H54 (cell line): ENCODE measurements at regions not wholly inside any gene's neighbourhood (a gene's known extent, or its start where the extent isn't known, plus 50 kb on each side); places are given as distances from the start of the nearest gene placed in this dataset.
A peak's percentile ranks its signal among the peaks of the same experiment; 100 is the strongest.

ENCODE experiments used
- DNase-seq: peaks from one replicate; pipeline ENCODE4 v3.0.0; 2011; ENCODE audit warnings: low spot score, mixed read lengths; ENCODE audit not compliant: insufficient read length
- FAIRE-seq: peaks from 3 replicates; lab custom pipeline; 2011; peaks lifted over from hg19 to GRCh38; lab: Jason Lieb, UNC
- POLR2A ChIP-seq: IDR thresholded peaks from 2 replicates; pipeline ENCODE4 v1.6.1; 2011; ENCODE audit warnings: low read depth, mild to moderate bottlenecking, low read length

DNA sequence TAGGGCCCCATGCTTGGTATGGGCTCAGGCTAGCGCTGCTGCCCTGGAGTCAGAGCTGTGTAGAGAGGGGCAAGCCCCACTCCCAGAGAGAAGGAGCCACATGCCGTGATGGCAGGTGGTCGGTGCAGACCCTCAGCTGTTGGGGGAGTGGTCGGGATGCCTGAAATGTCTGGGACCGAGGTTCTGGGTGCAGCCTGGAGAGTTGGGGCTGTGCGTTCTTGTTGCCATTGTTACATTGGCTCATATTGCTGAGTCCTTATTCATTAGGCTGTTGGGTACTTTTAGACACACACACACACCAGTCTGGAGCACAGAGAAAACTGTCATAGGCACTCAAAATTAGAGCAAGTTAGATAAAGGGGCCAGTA lies 83.9 kb downstream of the UNC5CL start:
- no peak for TF ChIP-seq POLR2A
- no peak for FAIRE-seq

DNA sequence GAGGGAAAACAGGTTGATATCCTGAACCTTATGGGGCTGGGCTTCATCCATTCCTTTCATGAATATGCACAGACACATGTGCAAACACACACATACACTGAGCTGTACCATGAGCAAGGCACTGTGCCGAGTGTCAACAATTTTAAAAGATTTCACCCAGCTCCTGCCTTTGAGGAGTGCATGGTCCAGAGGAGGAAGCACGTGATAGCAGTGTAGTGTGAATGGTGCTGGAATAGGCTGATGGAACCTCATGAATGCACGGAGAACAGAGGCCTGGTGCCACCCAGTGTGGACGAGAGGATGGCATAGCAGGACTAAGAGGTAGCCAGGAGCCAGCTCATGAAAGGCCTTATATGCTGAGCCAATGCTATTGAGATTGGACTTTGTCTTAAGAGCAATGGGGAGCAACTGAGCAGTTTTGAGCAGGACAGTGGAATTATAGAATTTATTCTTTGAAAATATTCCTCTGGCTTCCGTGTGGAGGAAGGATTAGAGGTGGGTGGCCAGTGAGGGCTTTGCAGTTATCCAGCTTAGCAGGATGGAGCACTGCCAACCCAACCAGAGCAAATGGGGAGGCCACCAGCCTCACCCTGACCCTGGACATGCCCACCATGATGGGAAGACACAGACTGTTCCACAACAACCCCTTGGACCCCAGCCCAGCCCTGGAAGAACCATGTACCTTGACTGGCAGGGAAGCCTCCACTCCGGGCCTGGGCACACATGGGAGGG lies 84.4 kb downstream of the UNC5CL start:
- FAIRE-seq (no peak), DNase-seq (no peak)
- no peak for TF ChIP-seq POLR2A

More for the DNA sequence above, 83.9 kb downstream of the UNC5CL start:
- no peak for DNase-seq

DNA sequence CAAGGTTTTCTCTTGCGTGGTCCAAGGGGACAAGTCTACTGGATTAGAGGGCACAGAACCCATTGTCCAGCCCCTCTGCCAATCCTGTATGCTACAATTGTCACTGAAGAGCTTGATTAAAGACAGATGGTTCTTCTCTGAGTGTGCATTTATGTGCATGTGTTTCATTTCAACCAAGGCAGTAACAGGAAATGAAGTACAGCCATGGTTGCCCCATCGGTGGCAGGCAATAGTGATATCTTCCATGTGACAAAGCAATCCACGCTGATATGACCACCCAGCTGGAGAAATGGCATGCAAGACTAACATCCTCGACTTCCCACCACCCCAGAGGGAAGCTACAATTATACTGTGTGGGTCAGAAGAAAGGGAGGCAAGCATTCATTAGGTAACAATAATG lies 85.5 kb downstream of the UNC5CL start:
- no peak for DNase-seq
- no peak for FAIRE-seq
- TF ChIP-seq POLR2A: no peak

DNA sequence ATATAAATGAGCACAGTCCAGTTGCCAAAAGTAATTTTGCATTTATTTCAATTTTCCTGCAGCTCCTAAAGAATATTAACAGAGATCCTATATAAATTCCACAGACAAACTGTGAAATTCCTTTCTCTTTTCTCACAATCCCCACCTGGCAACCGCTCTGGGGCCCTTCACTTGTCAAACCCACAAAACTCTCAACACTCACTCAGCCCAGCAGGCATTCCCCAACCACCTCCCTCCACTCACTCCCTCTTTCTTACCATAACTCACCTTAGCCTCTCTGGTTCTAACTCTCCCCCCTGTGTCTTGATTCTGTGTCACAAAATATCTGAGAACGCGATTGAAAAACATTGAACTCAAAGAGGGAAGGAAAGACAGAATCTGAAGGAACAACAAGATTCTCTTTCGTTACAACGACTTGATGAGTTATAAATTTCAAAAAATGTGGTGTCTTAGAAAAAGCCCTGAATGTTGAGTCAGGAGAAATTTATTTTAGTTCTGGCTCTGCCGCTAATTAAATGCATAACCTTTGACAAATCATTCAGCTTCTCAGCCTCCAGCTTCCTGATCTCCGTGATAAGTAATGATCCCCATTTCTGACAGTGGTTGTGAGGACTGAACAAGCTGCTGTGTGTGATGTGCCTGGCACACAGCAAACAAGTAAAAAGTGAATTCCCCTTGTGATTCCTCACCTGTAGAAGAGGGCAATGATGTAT lies 87.9 kb downstream of the UNC5CL start:
- peak; percentile 6 for FAIRE-seq
- DNase-seq: peak; percentile 51
- TF ChIP-seq POLR2A: no peak

DNA sequence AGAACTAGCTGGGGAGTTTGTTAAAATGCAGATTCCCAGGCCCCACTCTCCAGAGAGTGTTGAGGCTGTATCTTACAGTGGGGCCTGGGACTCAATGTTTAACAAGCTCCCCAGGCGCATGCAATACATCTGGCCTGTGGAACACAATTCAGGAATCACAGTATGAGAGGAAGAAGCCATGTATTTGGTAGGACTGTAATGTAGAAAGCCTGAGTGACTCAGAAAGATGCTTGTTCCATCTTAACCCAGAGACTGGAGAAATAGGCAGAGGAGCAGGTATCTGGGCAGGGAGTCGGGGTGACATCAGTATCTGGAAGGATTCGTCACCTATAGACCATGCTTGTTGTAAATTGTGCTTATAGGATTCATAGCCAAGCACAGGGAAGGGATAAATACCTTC lies 90.5 kb downstream of the UNC5CL start:
- no peak for TF ChIP-seq POLR2A
- no peak for DNase-seq
- FAIRE-seq: no peak

DNA sequence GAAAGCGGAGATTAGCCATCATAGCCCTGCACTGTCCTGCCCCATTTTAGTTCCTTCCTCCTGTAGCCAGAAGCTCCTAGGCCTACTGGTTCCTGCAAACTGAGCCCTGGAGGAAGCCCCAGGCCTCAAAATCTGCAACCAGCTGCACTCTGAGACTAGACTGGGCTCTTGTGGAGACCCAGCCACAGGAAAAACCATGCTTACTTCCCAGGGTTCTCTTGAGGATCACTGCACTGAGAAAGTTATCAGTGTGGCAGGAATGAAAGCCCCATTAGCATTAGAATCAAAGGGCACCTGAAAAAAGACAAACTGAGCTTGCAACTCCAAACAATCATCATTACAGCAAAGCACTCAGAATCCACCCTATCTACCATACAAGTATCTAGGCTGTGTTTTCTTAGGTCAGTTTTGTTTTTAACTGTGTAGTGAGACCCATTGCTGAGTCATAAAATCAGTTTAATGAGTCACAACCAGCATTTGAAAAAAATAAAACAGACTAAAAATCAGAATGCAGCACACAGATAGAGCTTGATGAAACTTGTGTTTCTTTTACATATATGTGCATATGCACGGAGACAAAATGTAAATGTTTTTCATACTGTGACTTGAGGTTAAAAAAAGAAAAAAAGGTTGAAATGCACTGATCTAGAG lies 91.0 kb downstream of the UNC5CL start:
- TF ChIP-seq POLR2A: no peak
- FAIRE-seq (peak; percentile 43), DNase-seq (no peak)

DNA sequence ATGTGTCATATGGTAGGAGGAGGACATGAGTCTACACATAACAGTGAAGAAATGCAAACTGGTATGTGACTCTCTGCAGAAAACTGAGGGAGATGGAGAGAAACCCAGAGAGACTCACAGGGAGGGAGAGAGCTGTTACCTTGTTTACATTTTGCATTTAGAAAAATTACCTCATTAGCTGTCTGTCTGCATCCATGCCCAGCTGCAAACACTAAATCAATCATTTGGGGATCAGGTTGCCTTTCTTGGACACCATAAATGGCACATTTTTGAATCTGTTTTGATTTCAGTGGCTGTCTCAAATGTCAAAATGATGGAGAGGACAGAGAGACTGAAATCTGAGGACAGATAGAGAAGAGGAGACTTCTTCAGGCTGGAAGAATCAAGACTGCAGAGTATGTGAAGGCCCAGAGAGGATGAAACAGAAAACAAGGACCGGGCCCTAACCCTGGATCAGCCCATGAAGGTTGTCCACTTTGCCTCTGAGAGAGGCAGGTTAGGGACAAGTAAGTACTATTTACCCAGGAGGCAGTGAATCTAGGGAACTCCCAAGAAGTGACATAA lies 92.2 kb downstream of the UNC5CL start:
- DNase-seq (no peak), FAIRE-seq (no peak)
- TF ChIP-seq POLR2A: no peak

DNA sequence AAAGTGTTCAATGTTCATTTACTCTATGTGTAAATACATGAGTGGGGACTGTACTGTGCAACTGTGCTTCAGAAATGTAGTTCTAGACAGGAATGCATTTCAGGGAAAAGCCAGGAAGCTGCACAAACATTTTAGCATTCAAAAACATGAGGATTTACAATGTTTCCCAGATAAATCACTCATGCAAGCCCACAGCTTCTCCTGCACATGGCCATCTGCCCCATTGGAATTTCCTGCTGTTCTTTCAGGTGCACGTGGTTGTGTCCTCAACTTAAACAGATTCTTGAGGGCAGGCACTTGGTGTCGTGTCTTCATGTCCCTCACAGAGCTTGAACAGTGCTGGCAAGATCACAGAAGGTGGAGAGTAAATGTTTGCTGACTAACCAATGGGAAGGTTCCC lies 101.5 kb downstream of the UNC5CL start:
- no peak for TF ChIP-seq POLR2A
- no peak for DNase-seq
- no peak for FAIRE-seq

DNA sequence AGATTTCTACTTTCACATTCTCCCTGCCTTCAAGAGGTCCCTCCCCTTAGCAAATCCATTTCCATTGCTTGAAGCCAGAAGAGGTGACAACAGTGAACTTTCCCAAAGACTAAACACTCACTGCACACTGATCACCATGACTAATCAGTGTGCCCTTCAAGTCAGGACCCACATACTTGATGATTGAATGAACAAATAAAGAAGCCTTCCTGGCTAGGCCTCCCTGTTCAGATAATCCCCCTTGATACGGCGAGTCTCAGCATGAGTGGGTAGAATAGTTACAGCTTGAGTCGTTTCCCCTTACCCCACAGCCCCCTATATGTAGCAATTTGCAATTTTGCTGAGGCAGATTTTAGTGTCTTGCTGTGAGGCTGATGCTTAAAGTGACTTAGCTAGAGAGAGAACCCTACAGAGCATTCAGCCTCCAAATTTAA lies 102.2 kb downstream of the UNC5CL start:
- FAIRE-seq: peak; percentile 20
- peak; percentile 31 for DNase-seq
- TF ChIP-seq POLR2A: no peak

DNA sequence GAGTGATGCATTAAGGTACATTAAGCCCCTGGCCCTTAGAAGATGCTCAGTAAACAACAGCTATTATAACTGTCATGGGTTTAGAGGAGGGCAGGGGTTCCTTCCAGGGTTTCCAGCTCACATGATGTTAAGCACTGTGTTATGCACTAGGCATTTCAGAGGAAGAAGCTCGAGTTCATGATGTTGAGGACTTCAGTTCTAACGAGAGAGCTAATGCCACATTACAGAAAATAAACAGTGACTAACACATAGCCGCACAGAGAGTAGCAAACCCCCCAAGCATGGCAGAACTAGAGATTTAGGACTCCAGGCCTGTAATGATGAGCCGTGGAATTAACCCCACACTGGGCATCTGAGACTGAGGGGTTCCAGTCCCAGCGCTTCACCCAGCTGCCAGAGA lies 105.2 kb downstream of the UNC5CL start:
- no peak for DNase-seq
- FAIRE-seq: no peak
- no peak for TF ChIP-seq POLR2A

DNA sequence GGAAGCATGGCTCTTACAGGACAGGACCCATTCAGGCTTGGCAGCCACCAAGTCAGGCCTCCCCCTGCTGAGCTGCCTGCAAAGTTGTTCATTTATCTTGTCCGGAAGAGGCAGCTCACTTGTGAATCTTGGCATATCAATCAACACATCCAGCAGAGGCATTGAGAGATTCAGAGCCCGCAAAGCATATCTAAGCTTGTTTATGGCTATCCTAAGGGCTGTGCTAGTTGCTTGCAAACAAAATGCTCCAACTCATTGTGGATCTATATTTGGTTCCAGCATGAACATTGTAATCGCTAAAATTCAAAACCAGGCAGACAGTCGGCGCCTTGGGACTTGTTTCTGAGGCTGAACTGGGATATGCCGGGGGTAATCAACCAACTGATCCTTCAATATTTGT lies 106.1 kb downstream of the UNC5CL start:
- FAIRE-seq (no peak), DNase-seq (no peak)
- TF ChIP-seq POLR2A: no peak

DNA sequence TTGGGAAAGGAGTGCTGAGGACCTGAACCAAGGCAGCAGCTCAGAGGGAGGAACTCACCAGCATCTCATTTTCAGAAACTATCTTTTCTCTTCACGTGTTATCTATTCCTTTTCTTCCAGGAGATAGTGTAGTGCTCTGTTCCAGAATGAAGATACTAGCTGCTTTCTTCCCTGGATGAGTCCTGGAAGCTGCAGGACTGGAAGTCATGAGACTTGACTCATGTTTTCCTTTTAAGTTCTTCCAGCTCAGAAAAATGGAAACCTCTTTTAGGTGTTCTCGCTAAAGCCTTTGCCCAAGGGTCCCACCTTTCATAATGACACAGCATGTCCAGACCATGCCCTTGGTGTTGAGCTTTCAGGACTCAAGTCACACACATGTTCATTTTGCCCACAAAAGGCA lies 106.7 kb downstream of the UNC5CL start:
- no peak for DNase-seq
- no peak for TF ChIP-seq POLR2A
- FAIRE-seq: no peak

DNA sequence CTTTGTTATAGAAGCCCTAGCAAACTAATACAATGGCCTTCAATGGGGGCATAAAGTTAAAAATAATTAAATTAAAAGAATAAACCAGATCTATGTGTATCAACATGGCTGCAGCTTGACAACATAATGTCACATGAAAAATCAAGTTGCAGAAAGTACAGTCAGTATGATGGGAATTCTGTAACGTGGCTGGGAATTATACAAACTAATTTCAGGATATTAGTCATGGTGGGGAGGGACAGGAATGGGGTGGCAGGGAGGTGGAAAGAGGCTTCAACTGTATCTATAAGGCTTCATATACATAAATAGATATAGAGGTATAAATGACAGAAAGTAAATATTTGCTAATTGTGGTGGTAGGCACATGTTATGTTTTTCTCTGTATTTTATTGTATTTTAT lies 107.1 kb downstream of the UNC5CL start:
- DNase-seq (peak; percentile 48), FAIRE-seq (no peak)
- no peak for TF ChIP-seq POLR2A

DNA sequence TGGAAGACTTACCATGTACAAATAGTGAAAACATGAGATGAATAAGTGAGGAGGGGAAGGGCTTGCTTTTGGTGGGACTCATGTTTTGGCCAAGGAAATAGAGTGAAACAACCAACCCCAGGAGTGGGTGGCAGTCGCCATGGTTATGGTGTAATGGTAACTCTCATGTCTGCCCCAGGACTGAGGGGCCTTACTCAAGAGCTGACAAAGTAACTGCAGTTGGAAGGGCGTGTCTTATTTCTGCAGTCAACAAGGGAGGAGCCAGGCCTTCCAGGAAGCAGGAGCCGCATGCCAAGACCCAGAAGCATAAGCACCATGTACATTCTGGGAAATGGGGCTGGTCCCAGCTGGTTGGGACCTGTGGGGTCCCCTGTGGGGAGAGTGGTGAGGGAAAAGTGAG lies 108.5 kb downstream of the UNC5CL start:
- DNase-seq: no peak
- no peak for TF ChIP-seq POLR2A
- no peak for FAIRE-seq
